HG03025 (cell line): ENCODE measurements at regions not wholly inside any gene's neighbourhood (a gene's known extent, or its start where the extent isn't known, plus 50 kb on each side); places are given as distances from the start of the nearest gene placed in this dataset.

Experiments used
- ATAC-seq: cut with Tn5 transposase; IDR thresholded peaks from one replicate; pipeline ENCODE4 v1.9.1; 2021; ENCODE audit warnings: mild to moderate bottlenecking, moderate library complexity; ENCODE audit not compliant: unreplicated experiment, low FRiP score

DNA sequence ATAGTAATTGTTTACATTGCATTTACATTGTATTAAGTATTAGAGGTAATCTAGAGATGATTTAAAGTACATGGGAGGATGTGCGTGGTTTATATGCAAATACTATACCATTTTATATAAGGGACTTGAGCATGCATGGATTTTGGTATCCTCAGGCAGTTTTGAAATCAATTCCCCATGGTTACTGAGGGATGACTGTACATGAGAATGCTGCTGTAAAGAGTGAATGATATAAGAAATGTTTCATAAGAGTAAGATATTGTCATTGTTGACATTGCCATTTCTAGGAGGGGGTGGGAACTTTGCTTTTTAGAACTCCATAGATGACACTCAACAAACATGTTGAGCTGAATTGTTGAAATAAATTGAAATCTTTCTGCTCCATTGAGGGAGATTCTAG lies 185.0 kb downstream of the SEMA6A start:
- no peak for ATAC-seq

DNA sequence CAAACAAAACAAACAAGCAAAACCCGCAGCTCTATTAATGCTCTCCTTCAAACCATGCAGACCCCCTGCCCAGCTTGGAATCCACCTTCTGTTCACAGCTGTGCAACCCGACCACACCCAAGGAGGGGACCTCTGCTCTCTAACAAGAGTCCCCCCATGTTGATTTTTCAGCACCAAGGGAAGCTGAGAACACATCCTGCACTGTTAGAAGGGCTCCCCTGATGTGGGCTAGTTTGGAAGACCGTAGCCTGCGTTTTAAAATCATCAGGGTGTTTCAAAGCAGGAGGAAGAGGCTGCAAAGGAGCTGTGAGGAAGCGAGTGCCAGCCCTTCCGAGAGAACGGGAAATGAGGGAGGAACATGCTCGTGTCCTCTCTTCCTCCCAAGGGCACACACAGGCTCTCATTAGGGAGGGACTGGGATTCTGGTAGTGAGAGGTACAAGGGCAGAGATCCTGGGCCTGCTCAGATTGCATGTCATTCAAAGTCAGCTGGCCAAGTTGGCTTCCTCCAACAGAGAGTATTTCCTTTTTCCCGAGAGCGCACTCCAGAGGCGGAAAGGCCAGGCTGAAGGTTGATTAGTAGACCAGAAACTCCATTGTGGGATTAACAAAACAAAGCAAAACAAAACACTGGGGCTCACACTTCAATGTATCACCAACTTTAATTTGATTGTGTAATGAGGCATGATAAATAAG lies 185.9 kb downstream of the SEMA6A start:
- ATAC-seq, result no peak

- no peak for ATAC-seq
These were observed 186.9 kb downstream of the SEMA6A start for GRCh38 chr5:116387738-116388137.

GRCh38 chr5:116386633-116387032 lies 188.0 kb downstream of the SEMA6A start:
- ATAC-seq, result no peak

DNA sequence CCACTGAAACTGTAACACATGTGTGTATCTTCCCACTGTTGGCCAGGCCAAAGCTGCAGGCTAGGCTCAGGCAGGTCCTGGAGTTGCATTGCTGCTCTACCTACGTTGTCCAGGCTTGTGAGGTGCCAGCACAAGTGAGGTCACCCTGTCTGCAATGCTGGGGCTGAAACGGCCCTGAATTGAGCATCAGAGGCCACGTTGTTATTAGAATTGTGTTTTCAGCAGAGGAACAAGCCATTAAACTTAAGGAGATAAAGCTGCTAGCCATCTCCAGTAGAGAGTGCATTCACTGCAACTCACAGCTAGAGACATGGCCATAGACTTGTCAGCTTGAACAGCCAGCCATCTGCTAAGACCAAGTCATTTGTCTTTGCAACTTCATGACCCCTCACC lies 191.8 kb downstream of the SEMA6A start:
- ATAC-seq, result no peak

GRCh38 chr5:116382032-116382873 lies 192.4 kb downstream of the SEMA6A start:
- ATAC-seq, result no peak

GRCh38 chr5:116381201-116381600 lies 193.4 kb downstream of the SEMA6A start:
- ATAC-seq, result no peak

GRCh38 chr5:116380621-116381020 lies 194.0 kb downstream of the SEMA6A start:
- no peak for ATAC-seq

- ATAC-seq, result no peak
These were observed 195.3 kb downstream of the SEMA6A start for GRCh38 chr5:116379306-116379705.

DNA sequence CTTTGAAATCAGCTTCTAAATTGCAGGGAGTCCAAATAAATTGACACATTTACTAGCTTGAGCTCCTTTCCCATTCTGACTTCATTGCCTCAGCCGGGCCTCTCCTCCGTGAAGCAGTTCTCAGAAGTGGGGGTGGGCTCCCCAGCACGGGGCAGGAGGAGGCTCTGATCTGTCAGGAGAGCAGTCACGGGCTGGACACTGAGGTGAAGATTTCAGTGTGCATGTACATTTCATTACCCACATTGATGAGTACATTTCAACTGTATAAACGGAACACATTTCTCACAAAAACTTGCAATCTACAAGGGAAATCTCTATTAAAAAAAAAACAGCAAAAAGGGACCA lies 195.9 kb downstream of the SEMA6A start:
- ATAC-seq, result no peak

DNA sequence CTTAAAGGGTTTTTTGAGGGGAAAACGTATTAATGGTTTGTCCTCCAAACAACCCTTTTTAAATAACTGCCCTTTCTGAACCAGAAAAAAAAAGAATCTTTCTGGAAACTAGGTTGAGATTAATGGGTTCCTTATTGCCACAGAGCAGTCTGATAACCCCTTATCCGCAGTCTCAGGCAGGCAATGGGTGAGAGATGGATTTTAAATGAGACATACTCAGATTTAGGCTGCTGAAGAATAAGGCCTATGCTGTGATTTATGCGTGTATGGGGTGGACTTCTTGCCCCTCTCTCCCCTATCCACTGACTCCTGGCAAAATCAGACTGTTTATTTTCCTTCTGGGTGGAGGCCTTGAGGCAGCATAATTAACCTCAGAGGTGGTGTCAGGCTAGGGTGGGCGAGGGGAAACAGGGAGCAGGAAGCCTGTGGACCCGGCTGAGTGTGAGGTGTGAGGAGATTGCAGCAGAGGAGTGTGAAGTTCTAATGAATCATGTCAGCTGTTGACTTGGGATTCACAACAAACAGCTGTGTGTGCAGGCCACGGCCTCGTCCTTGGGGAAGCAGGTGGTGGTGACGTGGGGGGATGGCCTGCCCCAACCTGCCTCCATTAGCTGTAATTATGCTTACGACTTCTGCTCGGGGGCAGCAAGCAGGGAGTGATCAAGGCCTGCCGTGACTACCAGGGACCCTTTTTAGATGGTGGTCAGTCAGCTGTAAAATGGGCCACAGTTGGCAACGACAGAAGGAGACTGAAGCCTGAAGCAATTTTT lies 196.4 kb downstream of the SEMA6A start:
- ATAC-seq, result no peak

GRCh38 chr5:116377276-116378006 lies 197.2 kb downstream of the SEMA6A start:
- no peak for ATAC-seq

GRCh38 chr5:116375926-116376325 lies 198.7 kb downstream of the SEMA6A start:
- ATAC-seq, result no peak

GRCh38 chr5:116374434-116374852 lies 200.2 kb downstream of the SEMA6A start:
- peak; percentile 54 for ATAC-seq

DNA sequence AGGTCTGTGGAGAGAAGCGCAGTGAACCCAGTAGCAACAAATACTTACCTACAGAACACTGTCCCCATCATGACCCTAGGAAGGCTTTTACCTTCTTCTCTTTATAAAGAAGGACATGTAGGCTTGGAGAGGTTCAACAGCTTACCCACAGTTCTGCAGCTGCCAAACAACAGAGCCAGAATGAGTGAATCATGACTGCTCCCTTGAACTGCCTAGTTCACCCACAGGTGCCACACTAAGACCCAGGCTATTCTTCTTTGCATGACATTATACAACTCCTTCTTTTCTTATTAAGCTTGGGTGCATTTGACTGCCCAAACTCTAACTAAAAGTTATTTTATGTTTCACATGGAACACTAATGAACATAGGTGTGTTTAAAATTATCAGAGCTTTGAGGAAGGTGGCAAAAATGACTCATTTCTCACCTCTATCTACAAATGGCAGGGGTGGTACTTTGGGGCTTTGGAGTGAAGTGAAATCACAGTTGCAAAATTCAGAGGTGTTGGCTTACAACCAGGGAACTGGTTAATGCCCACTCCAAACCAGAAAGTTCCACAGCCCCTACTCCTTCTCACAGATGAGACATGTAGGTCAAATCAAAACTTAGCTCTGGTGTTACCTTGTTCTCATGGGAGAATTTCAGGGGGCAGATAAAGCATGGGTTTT lies 201.6 kb downstream of the SEMA6A start:
- no peak for ATAC-seq

- no peak for ATAC-seq
These were observed 202.7 kb downstream of the SEMA6A start for GRCh38 chr5:116371935-116372334.

GRCh38 chr5:116371431-116371830 lies 203.2 kb downstream of the SEMA6A start:
- ATAC-seq, result no peak

- ATAC-seq, result no peak
These were observed 203.7 kb downstream of the SEMA6A start for GRCh38 chr5:116370886-116371285.

GRCh38 chr5:116370149-116370548 lies 204.5 kb downstream of the SEMA6A start:
- no peak for ATAC-seq

DNA sequence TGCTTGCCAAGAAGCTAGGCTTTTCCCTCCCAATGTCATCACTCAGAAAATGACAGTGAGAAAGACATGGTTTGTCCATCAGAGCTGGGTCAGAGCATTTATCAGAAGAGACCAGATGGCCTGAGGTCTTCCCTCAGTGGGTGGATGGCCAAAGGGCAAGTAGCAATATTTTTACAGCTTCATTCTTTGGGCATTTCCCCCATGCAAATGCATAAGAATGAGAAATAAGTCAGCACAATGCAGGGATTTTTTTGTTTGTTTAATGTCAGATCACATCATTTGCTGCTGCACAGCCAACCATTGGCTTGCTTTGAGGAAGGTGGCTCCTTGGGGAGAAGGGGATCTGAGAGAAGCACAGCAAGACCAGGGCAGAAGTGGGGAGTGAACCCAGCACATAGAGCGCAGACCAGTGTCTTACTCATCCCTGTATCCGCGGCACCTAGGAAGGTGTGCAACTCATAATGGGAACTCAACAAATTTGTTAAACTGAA lies 209.6 kb downstream of the SEMA6A start:
- ATAC-seq, result peak; percentile 48
